ENCODE measurements at regions not wholly inside any gene's neighbourhood (a gene's known extent, or its start where the extent isn't known, plus 50 kb on each side); places are given as distances from the start of the nearest gene placed in this dataset.

- TF ChIP-seq FOS (IDR thresholded peaks at IDR 0.05; ENCODE audit: borderline replicate concordance, insufficient read depth, low read length) (no peak), POLR2A (IDR thresholded peaks at IDR 0.05; ENCODE audit: low read depth, low read length) (no peak), MYC (IDR thresholded peaks at IDR 0.05; ENCODE audit: low read depth, low read length) (no peak), EZH2 (IDR thresholded peaks at IDR 0.05; ENCODE audit: borderline replicate concordance, low read depth, low read length, severe bottlenecking) (no peak), POLR2AphosphoS5 (IDR thresholded peaks at IDR 0.05; ENCODE audit: insufficient read depth, low read depth, low read length) (no peak), JUN (IDR thresholded peaks at IDR 0.05; ENCODE audit: borderline replicate concordance, insufficient read depth, insufficient read length, low read depth) (no peak)
- TF ChIP-seq, protein P1, sequence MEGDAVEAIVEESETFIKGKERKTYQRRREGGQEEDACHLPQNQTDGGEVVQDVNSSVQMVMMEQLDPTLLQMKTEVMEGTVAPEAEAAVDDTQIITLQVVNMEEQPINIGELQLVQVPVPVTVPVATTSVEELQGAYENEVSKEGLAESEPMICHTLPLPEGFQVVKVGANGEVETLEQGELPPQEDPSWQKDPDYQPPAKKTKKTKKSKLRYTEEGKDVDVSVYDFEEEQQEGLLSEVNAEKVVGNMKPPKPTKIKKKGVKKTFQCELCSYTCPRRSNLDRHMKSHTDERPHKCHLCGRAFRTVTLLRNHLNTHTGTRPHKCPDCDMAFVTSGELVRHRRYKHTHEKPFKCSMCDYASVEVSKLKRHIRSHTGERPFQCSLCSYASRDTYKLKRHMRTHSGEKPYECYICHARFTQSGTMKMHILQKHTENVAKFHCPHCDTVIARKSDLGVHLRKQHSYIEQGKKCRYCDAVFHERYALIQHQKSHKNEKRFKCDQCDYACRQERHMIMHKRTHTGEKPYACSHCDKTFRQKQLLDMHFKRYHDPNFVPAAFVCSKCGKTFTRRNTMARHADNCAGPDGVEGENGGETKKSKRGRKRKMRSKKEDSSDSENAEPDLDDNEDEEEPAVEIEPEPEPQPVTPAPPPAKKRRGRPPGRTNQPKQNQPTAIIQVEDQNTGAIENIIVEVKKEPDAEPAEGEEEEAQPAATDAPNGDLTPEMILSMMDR (IDR thresholded peaks at IDR 0.05; ENCODE audit: extremely low read depth in 1 of 2, insufficient read depth in 1 of 2, low read depth in 1 of 2, low read length in 2 of 2) = no peak
Measured at GRCh38 chr6:105566503-105566902, 163.6 kb upstream of the PREP start.
